HL-60 (cell line): ENCODE measurements at regions not wholly inside any gene's neighbourhood (a gene's known extent, or its start where the extent isn't known, plus 50 kb on each side); places are given as distances from the start of the nearest gene placed in this dataset.

Experiments used
- CTCF ChIP-seq: IDR thresholded peaks from one replicate; pipeline ENCODE4 v1.5.1; 2011; ENCODE audit warnings: low read length, control low read depth, inconsistent platforms; ENCODE audit not compliant: insufficient read depth
- POLR2AphosphoS5 ChIP-seq: IDR thresholded peaks from 2 replicates; pipeline ENCODE4 v1.6.1; 2012; ENCODE audit warnings: low read depth
- TF ChIP-seq, protein P1 (sequence below): IDR thresholded peaks from 2 replicates; pipeline ENCODE4 v1.6.1; 2012; ENCODE audit warnings: low read depth; ENCODE audit not compliant: insufficient replicate concordance

GRCh38 chr16:17801068-17801467 lies 330.3 kb upstream of the XYLT1 start:
- TF ChIP-seq CTCF (no peak), POLR2AphosphoS5 (no peak)
- TF ChIP-seq, protein P1, sequence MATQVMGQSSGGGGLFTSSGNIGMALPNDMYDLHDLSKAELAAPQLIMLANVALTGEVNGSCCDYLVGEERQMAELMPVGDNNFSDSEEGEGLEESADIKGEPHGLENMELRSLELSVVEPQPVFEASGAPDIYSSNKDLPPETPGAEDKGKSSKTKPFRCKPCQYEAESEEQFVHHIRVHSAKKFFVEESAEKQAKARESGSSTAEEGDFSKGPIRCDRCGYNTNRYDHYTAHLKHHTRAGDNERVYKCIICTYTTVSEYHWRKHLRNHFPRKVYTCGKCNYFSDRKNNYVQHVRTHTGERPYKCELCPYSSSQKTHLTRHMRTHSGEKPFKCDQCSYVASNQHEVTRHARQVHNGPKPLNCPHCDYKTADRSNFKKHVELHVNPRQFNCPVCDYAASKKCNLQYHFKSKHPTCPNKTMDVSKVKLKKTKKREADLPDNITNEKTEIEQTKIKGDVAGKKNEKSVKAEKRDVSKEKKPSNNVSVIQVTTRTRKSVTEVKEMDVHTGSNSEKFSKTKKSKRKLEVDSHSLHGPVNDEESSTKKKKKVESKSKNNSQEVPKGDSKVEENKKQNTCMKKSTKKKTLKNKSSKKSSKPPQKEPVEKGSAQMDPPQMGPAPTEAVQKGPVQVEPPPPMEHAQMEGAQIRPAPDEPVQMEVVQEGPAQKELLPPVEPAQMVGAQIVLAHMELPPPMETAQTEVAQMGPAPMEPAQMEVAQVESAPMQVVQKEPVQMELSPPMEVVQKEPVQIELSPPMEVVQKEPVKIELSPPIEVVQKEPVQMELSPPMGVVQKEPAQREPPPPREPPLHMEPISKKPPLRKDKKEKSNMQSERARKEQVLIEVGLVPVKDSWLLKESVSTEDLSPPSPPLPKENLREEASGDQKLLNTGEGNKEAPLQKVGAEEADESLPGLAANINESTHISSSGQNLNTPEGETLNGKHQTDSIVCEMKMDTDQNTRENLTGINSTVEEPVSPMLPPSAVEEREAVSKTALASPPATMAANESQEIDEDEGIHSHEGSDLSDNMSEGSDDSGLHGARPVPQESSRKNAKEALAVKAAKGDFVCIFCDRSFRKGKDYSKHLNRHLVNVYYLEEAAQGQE, result no peak
